ENCODE measurements at regions not wholly inside any gene's neighbourhood (a gene's known extent, or its start where the extent isn't known, plus 50 kb on each side); places are given as distances from the start of the nearest gene placed in this dataset.

- CTCF ChIA-PET = interaction anchor here (1.4 kb wide), 2 partner anchors 146 to 199 kb away, joined by 4 read pairs; no protein-coding TSS in a partner anchor
- Mint-ChIP-seq H3K36me3 (peaks cover 19% of the 10 kb centered on the region), H3K27me3 (ENCODE audit: low read depth) (no peaks in the 10 kb centered on the region), H3K27ac (no peak overlapping the region), H3K4me3 (no peak overlapping the region), H3K9me3 (peaks cover 4% of the 10 kb centered on the region), H3K4me1 (0 out of 2 replicates have a peak, but pooled peaks cover 3% of the 10 kb centered on the region)
- no peak for DNase-seq (ENCODE audit: low spot score)
- TF ChIP-seq, protein P1, sequence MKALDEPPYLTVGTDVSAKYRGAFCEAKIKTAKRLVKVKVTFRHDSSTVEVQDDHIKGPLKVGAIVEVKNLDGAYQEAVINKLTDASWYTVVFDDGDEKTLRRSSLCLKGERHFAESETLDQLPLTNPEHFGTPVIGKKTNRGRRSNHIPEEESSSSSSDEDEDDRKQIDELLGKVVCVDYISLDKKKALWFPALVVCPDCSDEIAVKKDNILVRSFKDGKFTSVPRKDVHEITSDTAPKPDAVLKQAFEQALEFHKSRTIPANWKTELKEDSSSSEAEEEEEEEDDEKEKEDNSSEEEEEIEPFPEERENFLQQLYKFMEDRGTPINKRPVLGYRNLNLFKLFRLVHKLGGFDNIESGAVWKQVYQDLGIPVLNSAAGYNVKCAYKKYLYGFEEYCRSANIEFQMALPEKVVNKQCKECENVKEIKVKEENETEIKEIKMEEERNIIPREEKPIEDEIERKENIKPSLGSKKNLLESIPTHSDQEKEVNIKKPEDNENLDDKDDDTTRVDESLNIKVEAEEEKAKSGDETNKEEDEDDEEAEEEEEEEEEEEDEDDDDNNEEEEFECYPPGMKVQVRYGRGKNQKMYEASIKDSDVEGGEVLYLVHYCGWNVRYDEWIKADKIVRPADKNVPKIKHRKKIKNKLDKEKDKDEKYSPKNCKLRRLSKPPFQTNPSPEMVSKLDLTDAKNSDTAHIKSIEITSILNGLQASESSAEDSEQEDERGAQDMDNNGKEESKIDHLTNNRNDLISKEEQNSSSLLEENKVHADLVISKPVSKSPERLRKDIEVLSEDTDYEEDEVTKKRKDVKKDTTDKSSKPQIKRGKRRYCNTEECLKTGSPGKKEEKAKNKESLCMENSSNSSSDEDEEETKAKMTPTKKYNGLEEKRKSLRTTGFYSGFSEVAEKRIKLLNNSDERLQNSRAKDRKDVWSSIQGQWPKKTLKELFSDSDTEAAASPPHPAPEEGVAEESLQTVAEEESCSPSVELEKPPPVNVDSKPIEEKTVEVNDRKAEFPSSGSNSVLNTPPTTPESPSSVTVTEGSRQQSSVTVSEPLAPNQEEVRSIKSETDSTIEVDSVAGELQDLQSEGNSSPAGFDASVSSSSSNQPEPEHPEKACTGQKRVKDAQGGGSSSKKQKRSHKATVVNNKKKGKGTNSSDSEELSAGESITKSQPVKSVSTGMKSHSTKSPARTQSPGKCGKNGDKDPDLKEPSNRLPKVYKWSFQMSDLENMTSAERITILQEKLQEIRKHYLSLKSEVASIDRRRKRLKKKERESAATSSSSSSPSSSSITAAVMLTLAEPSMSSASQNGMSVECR (CRISPR knock-in tag; IDR thresholded peaks at IDR 0.05; ENCODE audit: borderline replicate concordance) = no peak
- TF ChIP-seq SP1 (CRISPR knock-in tag; conservative IDR thresholded peaks at IDR 0.05) = no peak
- no peak for TF ChIP-seq ETV6 (CRISPR knock-in tag; IDR thresholded peaks at IDR 0.05)
- no peak for TF ChIP-seq NFATC4 (CRISPR knock-in tag; IDR thresholded peaks at IDR 0.05)
- no peak for TF ChIP-seq NR3C1 (CRISPR knock-in tag; conservative IDR thresholded peaks at IDR 0.05; ENCODE audit: low read depth)
- TF ChIP-seq, protein P2, sequence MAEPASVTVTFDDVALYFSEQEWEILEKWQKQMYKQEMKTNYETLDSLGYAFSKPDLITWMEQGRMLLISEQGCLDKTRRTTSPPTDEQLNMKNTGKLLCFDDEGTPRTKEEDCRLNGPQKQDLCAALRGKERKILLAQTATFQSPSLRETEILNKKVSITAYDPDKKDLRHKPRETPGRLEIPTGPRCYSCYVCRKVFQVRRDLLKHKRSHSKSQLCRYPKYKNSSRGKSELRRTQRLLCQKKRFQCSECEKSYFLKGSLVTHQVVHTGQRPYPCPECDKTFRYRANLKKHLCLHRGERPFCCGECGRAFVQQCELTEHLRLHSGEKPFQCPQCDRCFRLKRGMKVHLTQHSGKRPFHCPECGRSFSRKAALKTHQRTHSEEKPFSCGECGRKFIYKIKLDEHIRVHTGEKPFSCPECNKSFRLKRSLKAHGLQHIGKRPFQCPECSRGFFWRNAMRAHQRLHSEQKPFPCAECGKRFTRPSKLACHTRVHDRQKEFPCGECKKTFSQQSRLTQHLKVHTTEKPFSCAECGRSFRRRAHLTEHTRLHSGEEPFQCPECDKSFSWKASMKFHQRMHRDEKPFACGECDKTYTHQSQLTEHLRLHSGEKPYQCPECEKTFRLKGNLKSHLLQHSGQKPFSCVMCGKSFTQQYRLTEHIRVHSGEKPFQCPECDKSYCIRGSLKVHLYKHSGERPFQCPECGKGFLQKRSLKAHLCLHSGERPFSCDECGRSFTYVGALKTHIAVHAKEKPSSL (CRISPR knock-in tag; conservative IDR thresholded peaks at IDR 0.05) = no peak
- TF ChIP-seq, protein P3, sequence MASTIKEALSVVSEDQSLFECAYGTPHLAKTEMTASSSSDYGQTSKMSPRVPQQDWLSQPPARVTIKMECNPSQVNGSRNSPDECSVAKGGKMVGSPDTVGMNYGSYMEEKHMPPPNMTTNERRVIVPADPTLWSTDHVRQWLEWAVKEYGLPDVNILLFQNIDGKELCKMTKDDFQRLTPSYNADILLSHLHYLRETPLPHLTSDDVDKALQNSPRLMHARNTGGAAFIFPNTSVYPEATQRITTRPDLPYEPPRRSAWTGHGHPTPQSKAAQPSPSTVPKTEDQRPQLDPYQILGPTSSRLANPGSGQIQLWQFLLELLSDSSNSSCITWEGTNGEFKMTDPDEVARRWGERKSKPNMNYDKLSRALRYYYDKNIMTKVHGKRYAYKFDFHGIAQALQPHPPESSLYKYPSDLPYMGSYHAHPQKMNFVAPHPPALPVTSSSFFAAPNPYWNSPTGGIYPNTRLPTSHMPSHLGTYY (CRISPR knock-in tag; IDR thresholded peaks at IDR 0.05) = no peak
- TF ChIP-seq, protein P4, sequence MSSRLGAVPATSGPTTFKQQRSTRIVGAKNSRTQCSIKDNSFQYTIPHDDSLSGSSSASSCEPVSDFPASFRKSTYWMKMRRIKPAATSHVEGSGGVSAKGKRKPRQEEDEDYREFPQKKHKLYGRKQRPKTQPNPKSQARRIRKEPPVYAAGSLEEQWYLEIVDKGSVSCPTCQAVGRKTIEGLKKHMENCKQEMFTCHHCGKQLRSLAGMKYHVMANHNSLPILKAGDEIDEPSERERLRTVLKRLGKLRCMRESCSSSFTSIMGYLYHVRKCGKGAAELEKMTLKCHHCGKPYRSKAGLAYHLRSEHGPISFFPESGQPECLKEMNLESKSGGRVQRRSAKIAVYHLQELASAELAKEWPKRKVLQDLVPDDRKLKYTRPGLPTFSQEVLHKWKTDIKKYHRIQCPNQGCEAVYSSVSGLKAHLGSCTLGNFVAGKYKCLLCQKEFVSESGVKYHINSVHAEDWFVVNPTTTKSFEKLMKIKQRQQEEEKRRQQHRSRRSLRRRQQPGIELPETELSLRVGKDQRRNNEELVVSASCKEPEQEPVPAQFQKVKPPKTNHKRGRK (CRISPR knock-in tag; IDR thresholded peaks at IDR 0.05; ENCODE audit: borderline replicate concordance) = no peak
- TF ChIP-seq, protein P5, sequence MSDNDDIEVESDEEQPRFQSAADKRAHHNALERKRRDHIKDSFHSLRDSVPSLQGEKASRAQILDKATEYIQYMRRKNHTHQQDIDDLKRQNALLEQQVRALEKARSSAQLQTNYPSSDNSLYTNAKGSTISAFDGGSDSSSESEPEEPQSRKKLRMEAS (CRISPR knock-in tag; IDR thresholded peaks at IDR 0.05) = no peak
- no peak for TF ChIP-seq CBFB (CRISPR knock-in tag; IDR thresholded peaks at IDR 0.05; ENCODE audit: low read depth)
- TF ChIP-seq ZNF263 (CRISPR knock-in tag; IDR thresholded peaks at IDR 0.05; ENCODE audit: low read depth) = no peak
- TF ChIP-seq IRF1 (CRISPR knock-in tag; IDR thresholded peaks at IDR 0.05) = no peak
- TF ChIP-seq, protein P6, sequence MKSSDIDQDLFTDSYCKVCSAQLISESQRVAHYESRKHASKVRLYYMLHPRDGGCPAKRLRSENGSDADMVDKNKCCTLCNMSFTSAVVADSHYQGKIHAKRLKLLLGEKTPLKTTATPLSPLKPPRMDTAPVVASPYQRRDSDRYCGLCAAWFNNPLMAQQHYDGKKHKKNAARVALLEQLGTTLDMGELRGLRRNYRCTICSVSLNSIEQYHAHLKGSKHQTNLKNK (CRISPR knock-in tag; IDR thresholded peaks at IDR 0.05) = no peak
- TF ChIP-seq NFE2L1 (CRISPR knock-in tag; IDR thresholded peaks at IDR 0.05) = no peak
- TF ChIP-seq, protein P7, sequence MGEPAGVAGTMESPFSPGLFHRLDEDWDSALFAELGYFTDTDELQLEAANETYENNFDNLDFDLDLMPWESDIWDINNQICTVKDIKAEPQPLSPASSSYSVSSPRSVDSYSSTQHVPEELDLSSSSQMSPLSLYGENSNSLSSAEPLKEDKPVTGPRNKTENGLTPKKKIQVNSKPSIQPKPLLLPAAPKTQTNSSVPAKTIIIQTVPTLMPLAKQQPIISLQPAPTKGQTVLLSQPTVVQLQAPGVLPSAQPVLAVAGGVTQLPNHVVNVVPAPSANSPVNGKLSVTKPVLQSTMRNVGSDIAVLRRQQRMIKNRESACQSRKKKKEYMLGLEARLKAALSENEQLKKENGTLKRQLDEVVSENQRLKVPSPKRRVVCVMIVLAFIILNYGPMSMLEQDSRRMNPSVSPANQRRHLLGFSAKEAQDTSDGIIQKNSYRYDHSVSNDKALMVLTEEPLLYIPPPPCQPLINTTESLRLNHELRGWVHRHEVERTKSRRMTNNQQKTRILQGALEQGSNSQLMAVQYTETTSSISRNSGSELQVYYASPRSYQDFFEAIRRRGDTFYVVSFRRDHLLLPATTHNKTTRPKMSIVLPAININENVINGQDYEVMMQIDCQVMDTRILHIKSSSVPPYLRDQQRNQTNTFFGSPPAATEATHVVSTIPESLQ (CRISPR knock-in tag; IDR thresholded peaks at IDR 0.05) = no peak
- no peak for TF ChIP-seq ZNF416 (CRISPR knock-in tag; IDR thresholded peaks at IDR 0.05)
- ATAC-seq = no peak
- POLR2A ChIA-PET = no interaction called here
Observed at GRCh38 chr12:125382926-125383325, 317.7 kb downstream of the AACS start.
